ENCODE measurements at regions not wholly inside any gene's neighbourhood (a gene's known extent, or its start where the extent isn't known, plus 50 kb on each side); places are given as distances from the start of the nearest gene placed in this dataset.

DNA sequence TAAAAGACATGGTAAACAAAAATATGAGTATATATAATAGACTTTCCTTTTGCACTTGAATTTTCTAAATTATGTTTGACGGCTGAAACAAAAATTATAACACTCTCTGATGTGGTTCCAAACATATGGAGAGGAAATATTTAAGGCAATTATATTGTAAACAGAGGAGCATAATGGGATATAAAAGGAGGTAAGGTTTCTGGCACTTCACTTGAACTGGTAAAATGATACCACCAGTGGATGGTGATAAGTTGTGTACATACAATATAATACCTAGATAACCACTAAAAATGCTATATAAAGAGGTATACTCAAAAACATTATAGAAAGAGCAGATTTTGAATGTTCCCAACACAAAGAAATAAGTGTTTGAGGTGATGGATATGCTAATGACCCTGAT lies 192.9 kb upstream of the RAD23B start:
- TF ChIP-seq, protein P1, sequence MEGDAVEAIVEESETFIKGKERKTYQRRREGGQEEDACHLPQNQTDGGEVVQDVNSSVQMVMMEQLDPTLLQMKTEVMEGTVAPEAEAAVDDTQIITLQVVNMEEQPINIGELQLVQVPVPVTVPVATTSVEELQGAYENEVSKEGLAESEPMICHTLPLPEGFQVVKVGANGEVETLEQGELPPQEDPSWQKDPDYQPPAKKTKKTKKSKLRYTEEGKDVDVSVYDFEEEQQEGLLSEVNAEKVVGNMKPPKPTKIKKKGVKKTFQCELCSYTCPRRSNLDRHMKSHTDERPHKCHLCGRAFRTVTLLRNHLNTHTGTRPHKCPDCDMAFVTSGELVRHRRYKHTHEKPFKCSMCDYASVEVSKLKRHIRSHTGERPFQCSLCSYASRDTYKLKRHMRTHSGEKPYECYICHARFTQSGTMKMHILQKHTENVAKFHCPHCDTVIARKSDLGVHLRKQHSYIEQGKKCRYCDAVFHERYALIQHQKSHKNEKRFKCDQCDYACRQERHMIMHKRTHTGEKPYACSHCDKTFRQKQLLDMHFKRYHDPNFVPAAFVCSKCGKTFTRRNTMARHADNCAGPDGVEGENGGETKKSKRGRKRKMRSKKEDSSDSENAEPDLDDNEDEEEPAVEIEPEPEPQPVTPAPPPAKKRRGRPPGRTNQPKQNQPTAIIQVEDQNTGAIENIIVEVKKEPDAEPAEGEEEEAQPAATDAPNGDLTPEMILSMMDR (IDR thresholded peaks at IDR 0.05): no peak
- TF ChIP-seq EZH2 (IDR thresholded peaks at IDR 0.05; ENCODE audit: borderline replicate concordance, insufficient read depth, low read depth, low read length, poor library complexity, severe bottlenecking): no peak
